Natural killer cell (primary cell): ENCODE measurements at regions not wholly inside any gene's neighbourhood (a gene's known extent, or its start where the extent isn't known, plus 50 kb on each side); places are given as distances from the start of the nearest gene placed in this dataset.
A peak's percentile ranks its signal among the peaks of the same experiment; 100 is the strongest.

Experiments
- ATAC-seq, 3 donors: fragments of 150-1000 bp in 2 of 3; fragments of 200-7000 bp in 1 of 3; cut with Tn5 transposase; 1 replicate in 1 of 3; 2 replicates in 2 of 3; pipeline ENCODE4 v1.10.0; 2021; ENCODE audit warnings: mild to moderate bottlenecking in 2 of 3, moderate library complexity in 2 of 3
- DNase-seq, 2 donors: peaks; one replicate each; pipeline versions ENCODE4 v3.0.0 to v3.0.0-alpha.2; 2013 to 2021; ENCODE audit warnings: mixed read lengths in 1 of 2
- H3K27ac ChIP-seq: one replicate; pipeline ENCODE4 v1.5.1; 2013; ENCODE audit warnings: mild to moderate bottlenecking, low read length
- H3K27me3 ChIP-seq: one replicate; pipeline ENCODE4 v1.6.1; 2013; ENCODE audit warnings: low read length; ENCODE audit not compliant: control insufficient read depth, insufficient read depth
- H3K36me3 ChIP-seq: one replicate; pipeline ENCODE4 v1.6.1; 2013; ENCODE audit warnings: low read length; ENCODE audit not compliant: control insufficient read depth, insufficient read depth
- H3K4me1 ChIP-seq: one replicate; pipeline ENCODE4 v1.6.1; 2013; ENCODE audit warnings: low read length; ENCODE audit not compliant: control insufficient read depth, insufficient read depth
- H3K4me3 ChIP-seq: one replicate; pipeline ENCODE4 v1.5.1; 2013; ENCODE audit warnings: low read length
- H3K9me3 ChIP-seq: one replicate; pipeline ENCODE4 v1.6.1; 2013; ENCODE audit warnings: low read length; ENCODE audit not compliant: control insufficient read depth, insufficient read depth
- H3K27ac Mint-ChIP-seq, 2 donors: one replicate each; pipeline ENCODE4 v1.8.0; 2022; ENCODE audit warnings: mild to moderate bottlenecking in 2 of 2, mixed read lengths in 2 of 2, moderate library complexity in 1 of 2
- H3K27me3 Mint-ChIP-seq, 2 donors: one replicate each; pipeline ENCODE4 v1.8.0; 2022; ENCODE audit warnings: low read depth in 2 of 2, mixed read lengths in 2 of 2
- H3K36me3 Mint-ChIP-seq: one replicate; pipeline ENCODE4 v1.8.0; 2022; ENCODE audit warnings: mixed read lengths
- H3K4me1 Mint-ChIP-seq, 2 donors: one replicate each; pipeline ENCODE4 v1.8.0; 2022; ENCODE audit warnings: mixed read lengths in 2 of 2
- H3K4me3 Mint-ChIP-seq: one replicate; pipeline ENCODE4 v1.8.0; 2022; ENCODE audit warnings: mild to moderate bottlenecking, moderate library complexity, mixed read lengths
- H3K9me3 Mint-ChIP-seq, 2 donors: one replicate each; pipeline ENCODE4 v1.8.0; 2022; ENCODE audit warnings: mixed read lengths in 2 of 2
- WGBS: methylation state at CpG from one replicate; pipeline ENCODE4 v1.1.7; 2013; ENCODE audit warnings: missing lambda C conversion rate; ENCODE audit not compliant: insufficient coverage; 5-methylcytosine and 5-hydroxymethylcytosine counted together
- intact Hi-C: fragments of 100-400 bp; cut with micrococcal nuclease; formaldehyde crosslinking; loops from one replicate; pipeline ENCODE4 v1.14.2; 2022
- TF ChIP-seq, protein P1 (sequence below): fragments of 200-600 bp; IDR thresholded peaks from one replicate; pipeline ENCODE4 v1.8.0; 2022; ENCODE audit warnings: antibody characterized with exemption

- H3K9me3 Mint-ChIP-seq: no peaks in the 10 kb centered on the region
- no peaks in the 10 kb centered on the region for H3K27me3 ChIP-seq
- no peaks in the 10 kb centered on the region for H3K9me3 ChIP-seq
- H3K36me3 ChIP-seq: no peaks in the 10 kb centered on the region
- ATAC-seq: no peak
- no peak overlapping the region for H3K27ac ChIP-seq
- no peaks in the 10 kb centered on the region for H3K4me1 Mint-ChIP-seq
- no peaks in the 10 kb centered on the region for H3K36me3 Mint-ChIP-seq
- DNase-seq: no peak
- H3K4me3 ChIP-seq: no peak overlapping the region
- peaks cover 0 to 9% of the 10 kb centered on the region in 2 donors for H3K27me3 Mint-ChIP-seq
- TF ChIP-seq, protein P1, sequence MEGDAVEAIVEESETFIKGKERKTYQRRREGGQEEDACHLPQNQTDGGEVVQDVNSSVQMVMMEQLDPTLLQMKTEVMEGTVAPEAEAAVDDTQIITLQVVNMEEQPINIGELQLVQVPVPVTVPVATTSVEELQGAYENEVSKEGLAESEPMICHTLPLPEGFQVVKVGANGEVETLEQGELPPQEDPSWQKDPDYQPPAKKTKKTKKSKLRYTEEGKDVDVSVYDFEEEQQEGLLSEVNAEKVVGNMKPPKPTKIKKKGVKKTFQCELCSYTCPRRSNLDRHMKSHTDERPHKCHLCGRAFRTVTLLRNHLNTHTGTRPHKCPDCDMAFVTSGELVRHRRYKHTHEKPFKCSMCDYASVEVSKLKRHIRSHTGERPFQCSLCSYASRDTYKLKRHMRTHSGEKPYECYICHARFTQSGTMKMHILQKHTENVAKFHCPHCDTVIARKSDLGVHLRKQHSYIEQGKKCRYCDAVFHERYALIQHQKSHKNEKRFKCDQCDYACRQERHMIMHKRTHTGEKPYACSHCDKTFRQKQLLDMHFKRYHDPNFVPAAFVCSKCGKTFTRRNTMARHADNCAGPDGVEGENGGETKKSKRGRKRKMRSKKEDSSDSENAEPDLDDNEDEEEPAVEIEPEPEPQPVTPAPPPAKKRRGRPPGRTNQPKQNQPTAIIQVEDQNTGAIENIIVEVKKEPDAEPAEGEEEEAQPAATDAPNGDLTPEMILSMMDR: no peak
- intact Hi-C loops: no loop called here
- peak overlapping the region in 1 of 2 donors; percentile 43 for H3K27ac Mint-ChIP-seq
- WGBS: 95% methylated on average over 3 of the region's 4 CpGs
- H3K4me3 Mint-ChIP-seq: no peak overlapping the region
- H3K4me1 ChIP-seq: peaks cover 6% of the 10 kb centered on the region
Observed at GRCh38 chr2:174022431-174022830, 57.3 kb upstream of the SP3 start.

- TF ChIP-seq, protein P1: no peak
- intact Hi-C loops: no loop called here
- ATAC-seq (no peak), DNase-seq (no peak)
- Mint-ChIP-seq H3K27me3 (peaks cover 0 to 12% of the 10 kb centered on the region in 2 donors), H3K36me3 (no peaks in the 10 kb centered on the region), H3K4me3 (no peak overlapping the region), H3K4me1 (no peaks in the 10 kb centered on the region), H3K27ac (no peak overlapping the region), H3K9me3 (no peaks in the 10 kb centered on the region)
- H3K36me3 ChIP-seq: no peaks in the 10 kb centered on the region
- H3K27ac ChIP-seq: no peak overlapping the region
- no peaks in the 10 kb centered on the region for H3K9me3 ChIP-seq
- H3K27me3 ChIP-seq: no peaks in the 10 kb centered on the region
- H3K4me1 ChIP-seq: peaks cover 6% of the 10 kb centered on the region
- WGBS: 80% methylated on average over 4 of the region's 5 CpGs
- H3K4me3 ChIP-seq: no peak overlapping the region
Observed at GRCh38 chr2:174020926-174021662, 55.9 kb upstream of the SP3 start.

GRCh38 chr2:174020026-174020425 lies 54.9 kb upstream of the SP3 start:
- no peaks in the 10 kb centered on the region for H3K36me3 ChIP-seq
- H3K4me1 ChIP-seq: peaks cover 6% of the 10 kb centered on the region
- Mint-ChIP-seq H3K9me3 (no peaks in the 10 kb centered on the region), H3K4me3 (no peak overlapping the region), H3K4me1 (no peaks in the 10 kb centered on the region), H3K27me3 (peaks cover 0 to 12% of the 10 kb centered on the region in 2 donors), H3K36me3 (no peaks in the 10 kb centered on the region), H3K27ac (no peak overlapping the region)
- ATAC-seq (no peak), DNase-seq (no peak)
- no peak overlapping the region for H3K27ac ChIP-seq
- no peaks in the 10 kb centered on the region for H3K9me3 ChIP-seq
- no peaks in the 10 kb centered on the region for H3K27me3 ChIP-seq
- no peak overlapping the region for H3K4me3 ChIP-seq
- intact Hi-C loops: no loop called here
- WGBS: 86% methylated on average over 5 of the region's 5 CpGs
- TF ChIP-seq, protein P1: no peak

DNA sequence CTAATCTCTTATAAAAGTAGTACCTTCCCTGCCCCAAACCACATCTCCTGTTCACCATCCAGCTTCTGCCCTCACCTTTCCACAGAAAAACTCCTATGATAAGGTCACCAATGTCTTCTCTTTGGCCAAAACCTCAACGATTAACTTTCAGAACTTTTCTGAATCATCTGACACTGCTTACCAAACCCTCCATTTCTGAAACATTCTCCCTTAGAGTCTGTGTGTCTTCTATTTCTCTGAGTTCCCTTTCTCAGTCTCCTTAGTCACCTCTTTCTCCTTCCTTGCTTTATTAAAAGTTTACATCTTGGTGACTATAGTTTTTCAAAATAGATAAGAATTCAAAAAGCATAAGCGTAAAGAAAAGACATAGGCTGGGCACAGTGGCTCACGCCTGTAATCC lies 51.3 kb upstream of the SP3 start:
- Mint-ChIP-seq H3K27me3 (peaks cover 0 to 9% of the 10 kb centered on the region in 2 donors), H3K4me3 (no peak overlapping the region), H3K27ac (peak overlapping the region in 1 of 2 donors; percentile 25), H3K4me1 (peaks cover 5 to 20% of the 10 kb centered on the region in 2 donors), H3K9me3 (no peaks in the 10 kb centered on the region), H3K36me3 (no peaks in the 10 kb centered on the region)
- intact Hi-C loops: no loop called here
- no peaks in the 10 kb centered on the region for H3K9me3 ChIP-seq
- ATAC-seq (no peak), DNase-seq (no peak)
- no peaks in the 10 kb centered on the region for H3K27me3 ChIP-seq
- no peak overlapping the region for H3K27ac ChIP-seq
- no peaks in the 10 kb centered on the region for H3K36me3 ChIP-seq
- H3K4me1 ChIP-seq: peaks cover 16% of the 10 kb centered on the region
- TF ChIP-seq, protein P1: no peak
- WGBS: 96% methylated on average over 3 of the region's 3 CpGs
- no peak overlapping the region for H3K4me3 ChIP-seq
